ENCODE measurements at regions not wholly inside any gene's neighbourhood (a gene's known extent, or its start where the extent isn't known, plus 50 kb on each side); places are given as distances from the start of the nearest gene placed in this dataset.

GRCh38 chr3:194907811-194908210 is 222.1 kb downstream of the FAM43A start:
- TF ChIP-seq TAF1 (IDR thresholded peaks at IDR 0.05; ENCODE audit: borderline replicate concordance, insufficient read depth, low read length) (no peak), FOXP2 (optimal IDR thresholded peaks at IDR 0.05; ENCODE audit: borderline replicate concordance, extremely low read depth, extremely low read length, insufficient read depth) (no peak), SIN3A (IDR thresholded peaks at IDR 0.05; ENCODE audit: borderline replicate concordance, insufficient read depth, low read length) (no peak), POLR2AphosphoS5 (IDR thresholded peaks at IDR 0.05; ENCODE audit: low read depth, low read length) (no peak)
- TF ChIP-seq, protein P1, sequence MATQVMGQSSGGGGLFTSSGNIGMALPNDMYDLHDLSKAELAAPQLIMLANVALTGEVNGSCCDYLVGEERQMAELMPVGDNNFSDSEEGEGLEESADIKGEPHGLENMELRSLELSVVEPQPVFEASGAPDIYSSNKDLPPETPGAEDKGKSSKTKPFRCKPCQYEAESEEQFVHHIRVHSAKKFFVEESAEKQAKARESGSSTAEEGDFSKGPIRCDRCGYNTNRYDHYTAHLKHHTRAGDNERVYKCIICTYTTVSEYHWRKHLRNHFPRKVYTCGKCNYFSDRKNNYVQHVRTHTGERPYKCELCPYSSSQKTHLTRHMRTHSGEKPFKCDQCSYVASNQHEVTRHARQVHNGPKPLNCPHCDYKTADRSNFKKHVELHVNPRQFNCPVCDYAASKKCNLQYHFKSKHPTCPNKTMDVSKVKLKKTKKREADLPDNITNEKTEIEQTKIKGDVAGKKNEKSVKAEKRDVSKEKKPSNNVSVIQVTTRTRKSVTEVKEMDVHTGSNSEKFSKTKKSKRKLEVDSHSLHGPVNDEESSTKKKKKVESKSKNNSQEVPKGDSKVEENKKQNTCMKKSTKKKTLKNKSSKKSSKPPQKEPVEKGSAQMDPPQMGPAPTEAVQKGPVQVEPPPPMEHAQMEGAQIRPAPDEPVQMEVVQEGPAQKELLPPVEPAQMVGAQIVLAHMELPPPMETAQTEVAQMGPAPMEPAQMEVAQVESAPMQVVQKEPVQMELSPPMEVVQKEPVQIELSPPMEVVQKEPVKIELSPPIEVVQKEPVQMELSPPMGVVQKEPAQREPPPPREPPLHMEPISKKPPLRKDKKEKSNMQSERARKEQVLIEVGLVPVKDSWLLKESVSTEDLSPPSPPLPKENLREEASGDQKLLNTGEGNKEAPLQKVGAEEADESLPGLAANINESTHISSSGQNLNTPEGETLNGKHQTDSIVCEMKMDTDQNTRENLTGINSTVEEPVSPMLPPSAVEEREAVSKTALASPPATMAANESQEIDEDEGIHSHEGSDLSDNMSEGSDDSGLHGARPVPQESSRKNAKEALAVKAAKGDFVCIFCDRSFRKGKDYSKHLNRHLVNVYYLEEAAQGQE (IDR thresholded peaks at IDR 0.05; ENCODE audit: insufficient read depth in 1 of 2, low read depth in 2 of 2, low read length in 2 of 2): no peak

- TF ChIP-seq, protein P1 (IDR thresholded peaks at IDR 0.05; ENCODE audit: insufficient read depth in 1 of 2, low read depth in 2 of 2, low read length in 2 of 2): no peak
- TF ChIP-seq SIN3A (IDR thresholded peaks at IDR 0.05; ENCODE audit: borderline replicate concordance, insufficient read depth, low read length): no peak
Measured at GRCh38 chr3:194908496-194908895, 222.8 kb downstream of the FAM43A start.

- TF ChIP-seq POLR2AphosphoS5 (IDR thresholded peaks at IDR 0.05; ENCODE audit: low read depth, low read length): no peak
- TF ChIP-seq TAF1 (IDR thresholded peaks at IDR 0.05; ENCODE audit: borderline replicate concordance, insufficient read depth, low read length): no peak
- TF ChIP-seq SIN3A (IDR thresholded peaks at IDR 0.05; ENCODE audit: borderline replicate concordance, insufficient read depth, low read length): no peak
- TF ChIP-seq, protein P1 (IDR thresholded peaks at IDR 0.05; ENCODE audit: insufficient read depth in 1 of 2, low read depth in 2 of 2, low read length in 2 of 2): no peak
- no peak for TF ChIP-seq FOXP2 (optimal IDR thresholded peaks at IDR 0.05; ENCODE audit: borderline replicate concordance, extremely low read depth, extremely low read length, insufficient read depth)
Measured at GRCh38 chr3:194908972-194909371, 223.3 kb downstream of the FAM43A start.

- TF ChIP-seq TAF1 (IDR thresholded peaks at IDR 0.05; ENCODE audit: borderline replicate concordance, insufficient read depth, low read length) (no peak), FOXP2 (optimal IDR thresholded peaks at IDR 0.05; ENCODE audit: borderline replicate concordance, extremely low read depth, extremely low read length, insufficient read depth) (no peak), SIN3A (IDR thresholded peaks at IDR 0.05; ENCODE audit: borderline replicate concordance, insufficient read depth, low read length) (no peak), POLR2AphosphoS5 (IDR thresholded peaks at IDR 0.05; ENCODE audit: low read depth, low read length) (no peak)
- TF ChIP-seq, protein P1 (IDR thresholded peaks at IDR 0.05; ENCODE audit: insufficient read depth in 1 of 2, low read depth in 2 of 2, low read length in 2 of 2): no peak
Measured at GRCh38 chr3:194910414-194910984, 224.8 kb downstream of the FAM43A start.

GRCh38 chr3:194913316-194913715 is 227.6 kb downstream of the FAM43A start:
- TF ChIP-seq, protein P1 (IDR thresholded peaks at IDR 0.05; ENCODE audit: insufficient read depth in 1 of 2, low read depth in 2 of 2, low read length in 2 of 2): no peak
- TF ChIP-seq POLR2AphosphoS5 (IDR thresholded peaks at IDR 0.05; ENCODE audit: low read depth, low read length) (no peak), FOXP2 (optimal IDR thresholded peaks at IDR 0.05; ENCODE audit: borderline replicate concordance, extremely low read depth, extremely low read length, insufficient read depth) (no peak), TAF1 (IDR thresholded peaks at IDR 0.05; ENCODE audit: borderline replicate concordance, insufficient read depth, low read length) (no peak), SIN3A (IDR thresholded peaks at IDR 0.05; ENCODE audit: borderline replicate concordance, insufficient read depth, low read length) (no peak)

Measured in PFSK-1 (cell line).